ENCODE measurements at regions not wholly inside any gene's neighbourhood (a gene's known extent, or its start where the extent isn't known, plus 50 kb on each side); places are given as distances from the start of the nearest gene placed in this dataset.

DNA sequence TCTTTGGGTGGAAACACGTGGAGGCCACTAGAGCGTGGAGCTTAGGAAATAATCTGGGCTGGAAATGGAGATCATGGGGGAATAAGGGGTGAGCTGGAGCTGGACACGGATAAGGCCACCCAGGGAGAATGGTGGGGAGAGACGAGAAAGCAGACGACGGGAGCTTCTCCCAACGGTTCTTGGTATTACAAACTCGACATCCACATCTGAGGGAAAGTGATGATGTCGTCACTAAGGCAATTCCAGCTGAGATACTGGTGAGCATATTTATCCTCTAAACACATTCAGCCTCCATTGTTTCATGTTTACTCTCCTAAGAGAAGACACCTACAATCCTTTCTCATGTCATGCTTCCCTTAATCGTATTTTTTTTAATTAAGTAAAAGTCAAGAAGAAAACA is 50.2 kb upstream of the SNX9 start:
- TF ChIP-seq, protein P1, sequence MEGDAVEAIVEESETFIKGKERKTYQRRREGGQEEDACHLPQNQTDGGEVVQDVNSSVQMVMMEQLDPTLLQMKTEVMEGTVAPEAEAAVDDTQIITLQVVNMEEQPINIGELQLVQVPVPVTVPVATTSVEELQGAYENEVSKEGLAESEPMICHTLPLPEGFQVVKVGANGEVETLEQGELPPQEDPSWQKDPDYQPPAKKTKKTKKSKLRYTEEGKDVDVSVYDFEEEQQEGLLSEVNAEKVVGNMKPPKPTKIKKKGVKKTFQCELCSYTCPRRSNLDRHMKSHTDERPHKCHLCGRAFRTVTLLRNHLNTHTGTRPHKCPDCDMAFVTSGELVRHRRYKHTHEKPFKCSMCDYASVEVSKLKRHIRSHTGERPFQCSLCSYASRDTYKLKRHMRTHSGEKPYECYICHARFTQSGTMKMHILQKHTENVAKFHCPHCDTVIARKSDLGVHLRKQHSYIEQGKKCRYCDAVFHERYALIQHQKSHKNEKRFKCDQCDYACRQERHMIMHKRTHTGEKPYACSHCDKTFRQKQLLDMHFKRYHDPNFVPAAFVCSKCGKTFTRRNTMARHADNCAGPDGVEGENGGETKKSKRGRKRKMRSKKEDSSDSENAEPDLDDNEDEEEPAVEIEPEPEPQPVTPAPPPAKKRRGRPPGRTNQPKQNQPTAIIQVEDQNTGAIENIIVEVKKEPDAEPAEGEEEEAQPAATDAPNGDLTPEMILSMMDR (conservative IDR thresholded peaks at IDR 0.05; ENCODE audit: low read depth, low read length): no peak
- H3K4me3 ChIP-seq (ENCODE audit: low read depth, low read length): no peak overlapping the region
- DNase-seq (ENCODE audit: low read depth): no peak

Data from choroid plexus epithelial cell (primary cell).